GM19468 (cell line): ENCODE measurements at regions not wholly inside any gene's neighbourhood (a gene's known extent, or its start where the extent isn't known, plus 50 kb on each side); places are given as distances from the start of the nearest gene placed in this dataset.
"Not testable (repeated sequence)": the region's sequence is repeated elsewhere in the genome, so short reads cannot be mapped to it uniquely, and the experiment has no call there.

Experiments used
- ATAC-seq: cut with Tn5 transposase; IDR thresholded peaks from one replicate; pipeline ENCODE4 v1.9.1; 2021; ENCODE audit warnings: mild to moderate bottlenecking, moderate library complexity, moderate number of reproducible peaks; ENCODE audit not compliant: unreplicated experiment; ENCODE audit errors: extremely low read depth

DNA sequence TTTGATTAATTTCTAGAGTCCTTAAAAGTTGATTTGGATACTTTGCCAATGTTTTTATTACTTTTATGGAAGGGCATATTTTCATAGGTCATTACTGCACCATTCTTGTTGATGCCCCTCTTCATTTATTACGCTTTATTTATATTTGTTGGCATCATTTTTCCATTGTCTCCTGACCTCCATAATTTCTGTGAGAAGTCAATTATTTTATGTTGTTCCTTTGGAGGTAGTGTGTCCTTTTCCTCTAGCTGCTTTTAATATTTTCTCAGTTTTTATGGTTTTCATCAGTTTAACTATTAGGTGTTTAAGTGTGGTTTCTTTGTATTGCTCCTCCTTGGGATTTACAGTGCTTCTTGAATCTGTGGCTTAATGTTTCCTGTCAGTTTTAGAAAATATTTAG, 134.9 kb downstream of the SAMD9 start:
- no peak for ATAC-seq

DNA sequence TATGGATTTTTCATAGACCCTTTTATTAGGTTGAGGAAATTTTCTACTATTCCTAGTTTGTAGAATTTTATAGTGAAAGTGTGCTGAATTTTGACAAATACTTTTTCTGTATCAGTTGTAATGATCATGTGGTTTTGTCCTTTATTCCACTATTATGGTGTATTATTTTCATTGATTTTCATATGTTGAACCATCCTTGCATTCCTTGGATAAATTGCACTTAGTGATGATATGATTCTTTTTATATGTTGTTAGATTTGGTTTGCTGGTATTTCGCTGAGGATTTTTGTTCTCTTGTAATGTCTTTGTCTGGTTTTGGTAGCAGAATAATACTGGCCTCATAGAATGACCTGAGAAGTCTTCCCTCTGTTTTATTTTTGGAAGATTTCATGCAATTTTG, 140.6 kb upstream of the CDK6 start:
- no peak for ATAC-seq

DNA sequence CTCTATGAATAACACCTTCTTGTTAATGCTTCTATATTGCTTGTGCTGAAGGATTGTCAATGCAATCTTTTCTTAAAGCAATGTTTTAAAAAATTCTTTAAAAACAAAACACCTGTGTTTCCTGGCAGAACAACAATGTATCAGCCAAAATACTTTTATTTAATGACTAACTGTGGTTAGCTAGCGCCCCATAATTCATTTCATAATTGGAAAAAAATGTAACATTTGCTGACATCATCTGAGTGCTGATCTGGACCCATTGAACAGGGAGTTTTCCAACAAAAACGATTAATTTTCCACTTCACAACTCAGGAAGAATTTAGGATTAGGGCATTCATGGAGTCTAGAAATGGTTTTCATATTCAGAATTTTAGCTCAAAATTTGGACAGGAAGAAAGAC, 137.6 kb upstream of the CDK6 start:
- ATAC-seq = no peak

- no peak for ATAC-seq
Measured at GRCh38 chr7:92973293-92973731, 136.9 kb upstream of the CDK6 start.

- no peak for ATAC-seq
Measured at GRCh38 chr7:92972441-92972840, 136.1 kb upstream of the CDK6 start.

DNA sequence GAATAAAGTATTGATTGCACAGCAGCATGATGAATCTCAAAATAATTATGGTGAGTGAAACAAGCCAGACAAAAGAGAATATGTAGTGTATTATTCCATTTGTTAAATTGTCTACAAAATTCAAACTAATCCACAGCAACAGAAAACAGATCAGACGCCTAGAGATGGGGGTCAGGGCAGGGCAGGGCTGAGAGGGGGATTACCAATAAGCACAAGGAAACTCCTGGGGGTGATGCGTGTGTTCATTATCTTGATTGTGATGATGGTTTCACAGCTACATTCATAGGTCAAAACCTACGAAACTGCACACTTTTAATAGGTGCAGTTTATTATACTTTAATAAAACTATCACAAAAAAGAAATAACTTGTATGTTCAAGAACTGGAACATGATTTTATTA, 132.7 kb upstream of the CDK6 start:
- no peak for ATAC-seq

DNA sequence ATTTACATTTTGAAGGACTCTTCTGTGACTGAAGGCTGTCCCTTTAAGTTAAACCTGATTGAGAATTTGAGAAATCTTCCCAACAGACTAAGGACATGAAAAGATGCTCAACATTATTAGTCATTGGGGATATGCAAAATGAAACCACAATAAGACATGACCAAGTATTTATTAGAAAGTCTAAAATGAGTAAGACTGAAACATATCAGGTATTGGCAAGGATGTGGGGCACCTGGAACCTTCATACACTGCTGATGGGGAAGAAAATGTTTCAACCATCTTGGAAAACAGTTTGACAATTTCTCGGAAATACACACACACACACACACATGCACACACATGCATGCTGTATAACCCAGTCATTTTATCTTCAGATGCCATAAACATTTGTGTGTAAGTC, 132.1 kb upstream of the CDK6 start:
- no peak for ATAC-seq

DNA sequence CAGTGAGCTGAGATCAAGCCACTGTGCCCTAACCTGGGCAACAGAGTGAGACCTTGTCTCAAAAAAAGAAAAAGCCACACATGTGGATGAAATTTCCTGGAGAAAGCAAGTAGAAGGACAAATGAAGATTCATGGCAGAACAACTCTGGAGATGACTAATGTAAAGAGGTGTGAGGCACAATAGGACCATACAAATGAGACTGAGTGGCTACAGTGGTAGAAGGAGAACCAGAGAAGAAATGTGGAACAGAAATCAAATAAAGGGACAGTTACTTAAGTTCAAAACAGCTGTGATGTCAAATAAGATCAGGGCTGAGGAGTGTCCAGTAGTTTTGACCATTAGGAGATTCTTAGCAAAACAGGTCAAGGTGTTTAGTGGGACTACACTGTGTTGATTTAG, 130.9 kb upstream of the CDK6 start:
- no peak for ATAC-seq

DNA sequence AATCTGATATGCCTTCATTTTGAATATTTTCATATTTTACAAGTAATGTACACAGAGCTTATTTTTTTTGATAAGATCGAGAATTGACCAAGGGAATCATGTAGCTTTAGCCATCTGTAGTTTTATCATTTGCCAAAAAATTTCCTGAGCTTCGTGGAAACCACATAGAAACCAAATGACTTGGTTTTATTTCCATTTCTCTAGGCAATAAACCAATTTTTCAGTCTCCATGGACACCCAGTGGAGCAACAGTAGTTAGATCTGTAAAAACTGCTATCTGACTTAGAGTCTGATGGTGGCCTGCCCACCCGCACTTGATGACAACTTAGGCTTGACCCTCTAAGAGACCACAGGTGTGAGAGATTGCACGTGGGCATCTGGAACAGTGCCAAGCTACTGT, 127.8 kb upstream of the CDK6 start:
- ATAC-seq = no peak

GRCh38 chr7:92963566-92963965, 127.2 kb upstream of the CDK6 start:
- ATAC-seq = no peak

GRCh38 chr7:92961961-92962360, 125.6 kb upstream of the CDK6 start:
- no peak for ATAC-seq

- no peak for ATAC-seq
Measured at GRCh38 chr7:92956575-92956974, 120.2 kb upstream of the CDK6 start.

DNA sequence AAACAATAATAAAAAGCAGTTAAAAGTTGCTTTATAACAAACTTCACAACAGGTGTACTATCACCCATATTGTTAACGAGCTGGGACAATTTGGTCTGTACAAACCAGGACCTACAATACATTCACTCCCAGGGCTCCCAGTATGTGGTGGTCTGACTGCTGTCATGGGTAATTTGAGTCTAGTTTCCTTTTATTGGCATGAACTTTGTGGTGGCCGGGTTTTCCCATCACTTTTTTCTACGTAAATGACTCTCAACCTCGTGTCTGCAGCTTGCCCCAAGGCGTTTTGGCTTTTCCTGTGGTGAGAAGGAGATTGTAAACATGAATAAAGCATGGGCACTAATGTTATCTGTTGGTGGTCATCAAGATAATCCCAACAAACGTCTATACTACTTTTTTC, 118.7 kb upstream of the CDK6 start:
- no peak for ATAC-seq

- ATAC-seq = no peak
Measured at GRCh38 chr7:92953657-92954056, 117.3 kb upstream of the CDK6 start.

GRCh38 chr7:92949748-92950147, 113.4 kb upstream of the CDK6 start:
- no peak for ATAC-seq

DNA sequence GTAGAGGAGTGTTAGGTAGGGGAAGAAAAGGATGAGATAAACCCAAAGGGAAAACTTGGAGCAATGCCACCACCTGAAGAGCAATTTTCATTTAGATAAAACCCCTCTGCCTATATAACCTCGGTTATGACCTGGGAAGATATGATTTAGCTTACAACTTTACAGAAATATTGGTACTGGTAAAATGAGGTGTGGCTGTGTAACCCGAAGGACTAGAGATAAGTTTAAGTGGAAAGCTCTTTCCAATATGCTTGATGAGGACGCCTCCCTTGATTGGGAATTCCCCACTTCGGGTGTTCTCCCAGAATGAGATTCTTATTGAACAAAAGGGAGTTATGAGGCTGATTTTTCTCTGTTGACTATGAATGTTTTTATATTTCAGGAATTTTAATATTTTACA, 109.5 kb upstream of the CDK6 start:
- no peak for ATAC-seq

GRCh38 chr7:92944633-92945032, 108.3 kb upstream of the CDK6 start:
- no peak for ATAC-seq

DNA sequence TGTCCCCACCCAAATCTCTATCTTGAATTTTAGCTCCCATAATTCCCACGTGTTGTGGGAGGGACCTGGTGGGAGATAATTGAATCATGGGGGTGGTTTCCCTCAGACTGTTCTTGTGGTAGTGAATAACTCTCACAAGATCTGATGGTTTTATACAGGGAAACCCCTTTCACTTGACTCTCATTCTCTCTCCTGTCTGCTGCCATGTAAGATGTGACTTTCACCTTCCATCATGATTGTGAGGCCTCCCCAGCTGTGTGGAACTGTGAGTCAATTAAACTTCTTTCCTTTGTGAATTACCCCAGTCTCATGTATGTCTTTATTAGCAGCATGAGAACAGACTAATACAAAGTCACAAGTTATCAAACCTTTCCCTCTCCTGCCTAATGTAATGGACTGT, 106.3 kb upstream of the CDK6 start:
- ATAC-seq = not testable (repeated sequence)

DNA sequence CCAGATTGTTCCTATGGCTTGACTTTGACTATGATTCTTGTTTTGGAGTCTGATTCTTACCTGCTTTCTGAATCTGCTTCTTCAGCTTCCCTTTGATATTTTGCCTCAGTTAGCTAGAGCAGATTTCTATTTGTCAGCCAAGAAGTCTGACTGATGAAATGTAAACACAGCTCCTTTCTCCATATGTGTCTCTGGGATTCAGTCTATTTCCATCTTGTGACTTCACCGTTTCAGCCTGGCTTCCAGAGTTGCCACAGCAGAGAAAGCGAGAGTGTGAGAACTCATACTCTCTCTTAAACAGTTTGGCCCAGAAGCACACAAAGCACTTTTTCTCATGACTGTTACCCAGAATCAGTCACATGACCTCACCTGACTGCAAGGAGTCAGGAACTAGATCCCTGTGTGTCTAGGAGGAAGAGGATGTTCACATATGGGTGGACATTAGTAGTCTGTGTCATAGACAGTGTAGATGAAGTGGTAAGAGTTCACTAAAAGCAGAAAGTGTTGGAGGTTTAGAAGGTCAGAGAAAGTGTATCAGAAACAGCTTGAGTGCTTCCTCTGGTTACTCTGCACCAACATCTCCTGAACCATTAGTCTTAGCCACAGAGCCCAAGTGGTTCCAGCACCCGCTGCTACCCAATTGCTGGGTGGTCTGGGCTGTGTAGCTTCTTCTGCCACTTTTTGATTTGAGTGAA, 103.4 kb upstream of the CDK6 start:
- ATAC-seq = no peak

- no peak for ATAC-seq
Measured at GRCh38 chr7:92934096-92934495, 97.7 kb upstream of the CDK6 start.

- no peak for ATAC-seq
Measured at GRCh38 chr7:92932450-92932849, 96.1 kb upstream of the CDK6 start.

DNA sequence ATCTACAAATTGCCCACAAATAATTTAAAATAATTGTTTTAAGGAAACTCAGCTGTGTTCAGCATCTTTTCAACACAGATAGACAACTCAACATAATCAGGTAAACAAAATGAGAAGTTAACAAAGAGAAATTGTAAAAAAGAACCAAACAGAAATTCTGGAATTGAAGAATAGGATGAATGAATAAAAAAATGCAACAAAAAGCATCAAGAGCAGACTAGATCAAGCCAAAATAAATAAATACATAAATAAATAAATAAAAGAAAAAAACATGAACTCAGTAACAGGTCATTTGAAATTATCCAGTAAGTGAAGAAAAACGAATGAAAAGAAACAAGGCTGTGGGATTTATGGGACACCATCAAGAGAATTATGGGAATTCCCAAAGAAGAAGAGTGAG, 94.0 kb upstream of the CDK6 start:
- no peak for ATAC-seq

DNA sequence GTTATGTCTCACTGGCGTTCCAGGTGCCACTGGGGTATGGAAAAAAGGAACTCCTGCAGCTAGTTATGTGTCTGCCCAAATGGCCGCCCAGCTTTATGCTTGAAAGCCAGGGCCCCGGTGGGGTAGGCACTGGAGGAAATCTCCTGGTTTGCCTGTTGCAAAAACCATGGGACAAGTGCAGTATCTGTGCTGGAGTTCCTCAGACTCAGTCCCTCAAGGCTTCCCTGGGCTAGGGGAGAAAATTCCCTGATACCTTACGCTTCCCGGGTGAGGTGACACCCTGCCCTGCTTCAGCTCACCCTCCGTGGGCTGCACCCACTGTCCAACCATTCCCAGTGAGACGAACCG, 90.3 kb upstream of the CDK6 start:
- ATAC-seq = no peak
